H9 (cell line): ENCODE measurements at regions not wholly inside any gene's neighbourhood (a gene's known extent, or its start where the extent isn't known, plus 50 kb on each side); places are given as distances from the start of the nearest gene placed in this dataset.

Experiments
- DNase-seq: peaks from one replicate; pipeline ENCODE4 v3.0.0-alpha.2; 2017
- H2AFZ ChIP-seq: one replicate; pipeline ENCODE4 v1.6.1; 2013; ENCODE audit warnings: mild to moderate bottlenecking, low read length, control low read depth, moderate library complexity
- H2AK5ac ChIP-seq: 2 replicates; pipeline ENCODE4 v1.6.1; 2013; ENCODE audit warnings: low read length, control low read depth, mixed read lengths; ENCODE audit not compliant: insufficient read length
- H2BK120ac ChIP-seq: one replicate; pipeline ENCODE4 v1.6.1; 2013; ENCODE audit warnings: low read depth, mild to moderate bottlenecking, low read length, control low read depth, inconsistent platforms; ENCODE audit not compliant: poor library complexity, severe bottlenecking
- H2BK12ac ChIP-seq: 2 replicates; pipeline ENCODE4 v1.6.1; 2013; ENCODE audit warnings: low read length, control low read depth, mixed read lengths, low read depth; ENCODE audit not compliant: insufficient read length
- H2BK15ac ChIP-seq: 2 replicates; pipeline ENCODE4 v1.6.1; 2013; ENCODE audit warnings: low read depth, low read length, control low read depth
- H2BK20ac ChIP-seq: one replicate; pipeline ENCODE4 v1.6.1; 2013; ENCODE audit warnings: low read depth, mild to moderate bottlenecking, low read length, control low read depth, inconsistent platforms; ENCODE audit not compliant: poor library complexity, severe bottlenecking
- H2BK5ac ChIP-seq: 2 replicates; pipeline ENCODE4 v1.6.1; 2013; ENCODE audit warnings: low read length, control low read depth, mixed read lengths; ENCODE audit not compliant: insufficient read length
- H3K14ac ChIP-seq: 2 replicates; pipeline ENCODE4 v1.6.1; 2013; ENCODE audit warnings: low read length, control low read depth; ENCODE audit not compliant: insufficient read depth
- H3K18ac ChIP-seq: 2 replicates; pipeline ENCODE4 v1.6.1; 2013; ENCODE audit warnings: low read depth, mild to moderate bottlenecking, mixed read lengths, low read length, control low read depth; ENCODE audit not compliant: insufficient read length
- H3K23ac ChIP-seq: 2 replicates; pipeline ENCODE4 v1.6.1; 2013; ENCODE audit warnings: low read length, control low read depth, mixed read lengths, low read depth; ENCODE audit not compliant: insufficient read length
- H3K23me2 ChIP-seq: 2 replicates; pipeline ENCODE4 v1.6.1; 2013; ENCODE audit warnings: low read depth, mild to moderate bottlenecking, mixed read lengths, low read length, control low read depth; ENCODE audit not compliant: insufficient read length, poor library complexity, severe bottlenecking
- H3K27ac ChIP-seq: 2 replicates; pipeline ENCODE4 v1.5.1; 2013; ENCODE audit warnings: low read length, control low read depth, mixed read lengths, low read depth; ENCODE audit not compliant: insufficient read length
- H3K27me3 ChIP-seq: 2 replicates; pipeline ENCODE4 v1.6.1; 2013; ENCODE audit warnings: low read length, control low read depth, inconsistent platforms; ENCODE audit not compliant: insufficient read depth
- H3K4ac ChIP-seq: 2 replicates; pipeline ENCODE4 v1.6.1; 2013; ENCODE audit warnings: low read depth, mild to moderate bottlenecking, control low read depth, inconsistent platforms, low read length, moderate library complexity
- H3K4me1 ChIP-seq: 2 replicates; pipeline ENCODE4 v1.6.1; 2013; ENCODE audit warnings: low read length, control low read depth, inconsistent platforms; ENCODE audit not compliant: insufficient read depth
- H3K4me2 ChIP-seq: 2 replicates; pipeline ENCODE4 v1.6.1; 2013; ENCODE audit warnings: low read length, control low read depth, mixed read lengths; ENCODE audit not compliant: insufficient read length, insufficient read depth
- H3K56ac ChIP-seq: 2 replicates; pipeline ENCODE4 v1.6.1; 2013; ENCODE audit warnings: low read depth, mild to moderate bottlenecking, mixed read lengths, low read length, control low read depth; ENCODE audit not compliant: insufficient read length
- H3K79me1 ChIP-seq: 2 replicates; pipeline ENCODE4 v1.6.1; 2013; ENCODE audit warnings: low read depth, mild to moderate bottlenecking, moderate library complexity, low read length, control low read depth, inconsistent platforms; ENCODE audit not compliant: insufficient read depth, poor library complexity, severe bottlenecking
- H3K79me2 ChIP-seq: 2 replicates; pipeline ENCODE4 v1.6.1; 2013; ENCODE audit warnings: low read length, control low read depth, inconsistent platforms; ENCODE audit not compliant: insufficient read depth
- H3K9ac ChIP-seq: 2 replicates; pipeline ENCODE4 v1.6.1; 2013; ENCODE audit warnings: low read length, control low read depth, mixed read lengths; ENCODE audit not compliant: insufficient read length; ENCODE audit errors: extremely low read depth
- H3K9me3 ChIP-seq: one replicate; pipeline ENCODE4 v1.6.1; 2013; ENCODE audit warnings: low read depth, low read length, inconsistent platforms; ENCODE audit not compliant: control insufficient read depth
- H3T11ph ChIP-seq: one replicate; pipeline ENCODE4 v1.6.1; 2013; ENCODE audit warnings: mild to moderate bottlenecking, low read length, control low read depth, inconsistent platforms
- H4K20me1 ChIP-seq: one replicate; pipeline ENCODE4 v1.6.1; 2013; ENCODE audit not compliant: control insufficient read depth, insufficient read length, insufficient read depth
- H4K5ac ChIP-seq: 2 replicates; pipeline ENCODE4 v1.6.1; 2013; ENCODE audit warnings: low read depth, mild to moderate bottlenecking, mixed read lengths, low read length, control low read depth; ENCODE audit not compliant: insufficient read length
- H4K8ac ChIP-seq: replicated peaks from 2 replicates; pipeline ENCODE4 v1.6.1; 2013; ENCODE audit warnings: low read length, control low read depth, mixed read lengths, low read depth; ENCODE audit not compliant: insufficient read length
- H4K91ac ChIP-seq: 2 replicates; pipeline ENCODE4 v1.6.1; 2013; ENCODE audit warnings: low read depth, mild to moderate bottlenecking, moderate library complexity, mixed read lengths, low read length, control low read depth; ENCODE audit not compliant: insufficient read length
- H3K27ac Mint-ChIP-seq, 3 experiments: 2 replicates in 2 of 3; 3 replicates in 1 of 3; pipeline ENCODE4 v1.8.0; 2020 to 2021; ENCODE audit warnings: mixed read lengths in 3 of 3, mild to moderate bottlenecking in 1 of 3, moderate library complexity in 1 of 3
- H3K27me3 Mint-ChIP-seq: 2 replicates; pipeline ENCODE4 v1.8.0; 2021; ENCODE audit warnings: low read depth, mild to moderate bottlenecking, moderate library complexity, mixed read lengths
- H3K36me3 Mint-ChIP-seq, 3 experiments: 2 replicates in 2 of 3; 3 replicates in 1 of 3; pipeline ENCODE4 v1.8.0; 2020 to 2021; ENCODE audit warnings: low read depth in 3 of 3, mixed read lengths in 3 of 3; ENCODE audit not compliant: insufficient read depth in 1 of 3
- H3K4me1 Mint-ChIP-seq, 2 experiments: 2 replicates each; pipeline ENCODE4 v1.8.0; 2020; ENCODE audit warnings: mixed read lengths in 2 of 2
- H3K4me3 Mint-ChIP-seq, 2 experiments: 2 replicates in 1 of 2; 3 replicates in 1 of 2; pipeline ENCODE4 v1.8.0; 2020 to 2021; ENCODE audit warnings: mild to moderate bottlenecking in 2 of 2, mixed read lengths in 2 of 2, moderate library complexity in 1 of 2
- H3K9me3 Mint-ChIP-seq, 2 experiments: 2 replicates in 1 of 2; 3 replicates in 1 of 2; pipeline ENCODE4 v1.8.0; 2020; ENCODE audit warnings: mild to moderate bottlenecking in 2 of 2, mixed read lengths in 2 of 2, moderate library complexity in 1 of 2
- CTCF ChIP-seq: fragments of 200-600 bp; sonication (generic); conservative IDR thresholded peaks from 3 replicates; pipeline ENCODE4 v1.8.0; 2021; ENCODE audit warnings: antibody characterized with exemption, mild to moderate bottlenecking
- WGBS: extraction: QIAGEN DNeasy Blood & Tissue Kit; methylation state at CpG from one replicate; pipeline ENCODE4 v1.1.7; 2013; ENCODE audit warnings: missing lambda C conversion rate, low lambda C conversion rate, mixed read lengths; ENCODE audit not compliant: insufficient read length; ENCODE audit errors: extremely low coverage; 5-methylcytosine and 5-hydroxymethylcytosine counted together

GRCh38 chr1:90821788-90822359 lies 104.8 kb upstream of the BARHL2 start:
- H4K91ac ChIP-seq, result no peak overlapping the region
- H4K20me1 ChIP-seq, result no peaks in the 10 kb centered on the region
- WGBS, result no CpG with 5 or more reads among the region's 5 CpGs
- Mint-ChIP-seq H3K36me3 (no peaks in the 10 kb centered on the region), H3K4me1 (no peaks in the 10 kb centered on the region; a peak in 1 of 4 replicates), H3K27me3 (peaks cover 26% of the 10 kb centered on the region), H3K4me3 (no peak overlapping the region), H3K9me3 (no peaks in the 10 kb centered on the region), H3K27ac (no peak overlapping the region)
- H3K14ac ChIP-seq, result no peak overlapping the region
- no peak overlapping the region for H2BK5ac ChIP-seq
- no peak overlapping the region for H4K5ac ChIP-seq
- H3T11ph ChIP-seq, result no peak overlapping the region
- H4K8ac ChIP-seq, result no peak overlapping the region
- H2AFZ ChIP-seq, result no peak overlapping the region
- H3K27ac ChIP-seq, result no peak overlapping the region
- no peak overlapping the region for H3K56ac ChIP-seq
- H3K4me1 ChIP-seq, result no peaks in the 10 kb centered on the region
- no peak overlapping the region for H3K4ac ChIP-seq
- H2BK120ac ChIP-seq, result no peak overlapping the region
- no peak for DNase-seq
- no peaks in the 10 kb centered on the region for H3K23me2 ChIP-seq
- H2BK20ac ChIP-seq, result no peak overlapping the region
- no peak overlapping the region for H2BK15ac ChIP-seq
- H3K9ac ChIP-seq, result no peak overlapping the region
- H3K79me1 ChIP-seq, result no peaks in the 10 kb centered on the region
- 0 out of 2 replicates have a peak, but pooled peaks cover 2% of the 10 kb centered on the region for H3K79me2 ChIP-seq
- H3K23ac ChIP-seq, result no peak overlapping the region
- no peak overlapping the region for H2BK12ac ChIP-seq
- no peak overlapping the region for H3K18ac ChIP-seq
- H3K9me3 ChIP-seq, result no peaks in the 10 kb centered on the region
- H2AK5ac ChIP-seq, result no peak overlapping the region
- TF ChIP-seq CTCF, result no peak
- H3K27me3 ChIP-seq, result no peaks in the 10 kb centered on the region
- H3K4me2 ChIP-seq, result no peak overlapping the region
